HFF-Myc (cell line): ENCODE measurements at regions not wholly inside any gene's neighbourhood (a gene's known extent, or its start where the extent isn't known, plus 50 kb on each side); places are given as distances from the start of the nearest gene placed in this dataset.
A peak's percentile ranks its signal among the peaks of the same experiment; 100 is the strongest.
"Not testable (repeated sequence)": the region's sequence is repeated elsewhere in the genome, so short reads cannot be mapped to it uniquely, and the experiment has no call there.

Experiments used
- DNase-seq: peaks from one replicate; pipeline ENCODE4 v3.0.0-alpha.2; 2011; ENCODE audit warnings: low read depth; ENCODE audit errors: extremely low read depth
- H3K4me3 ChIP-seq: replicated peaks from 2 replicates; pipeline ENCODE4 v1.5.1; 2011; ENCODE audit warnings: low read depth, mild to moderate bottlenecking, control low read depth, low read length
- TF ChIP-seq, protein P1 (sequence below): IDR thresholded peaks from 2 replicates; pipeline ENCODE4 v1.5.1; 2012; ENCODE audit warnings: mild to moderate bottlenecking, low read depth, low read length, control low read depth; ENCODE audit errors: missing control alignments

DNA sequence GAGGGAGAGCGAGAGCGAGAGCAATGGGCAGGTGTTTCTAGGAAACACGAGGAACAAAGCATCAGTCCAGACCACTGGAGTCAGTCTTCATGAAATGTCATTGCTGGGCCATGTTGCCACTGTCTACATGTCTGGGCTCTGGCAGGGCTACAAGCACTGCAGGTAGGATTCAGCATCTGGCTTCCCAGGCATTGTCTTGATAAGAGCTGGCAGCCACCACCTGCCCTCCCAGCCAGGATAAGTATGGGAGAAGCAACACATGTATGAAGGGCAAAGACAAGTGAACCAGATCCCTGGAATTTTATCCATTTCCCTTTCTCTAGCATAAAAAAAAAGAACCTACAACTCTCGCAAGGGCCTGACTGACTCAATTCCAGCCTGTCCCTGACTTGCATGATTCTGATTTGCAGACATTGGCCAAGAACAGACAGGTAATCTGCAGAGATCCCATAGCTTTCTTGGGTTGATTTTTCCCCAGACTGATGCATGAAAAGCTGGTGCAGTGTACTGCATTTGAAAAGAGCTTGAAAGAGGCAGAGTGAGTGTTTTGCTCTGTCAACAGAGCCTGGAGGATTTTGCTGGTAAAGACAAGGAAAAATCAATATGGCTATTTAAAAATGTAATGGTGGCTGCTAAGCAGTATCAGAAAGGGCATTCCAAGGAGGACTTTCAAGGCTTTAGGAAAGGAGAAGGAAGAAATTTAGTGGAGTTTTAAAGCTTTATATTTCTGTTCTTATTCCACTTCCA, 157.2 kb upstream of the MYRIP start:
- no peak overlapping the region for H3K4me3 ChIP-seq
- DNase-seq = no peak
- TF ChIP-seq, protein P1, sequence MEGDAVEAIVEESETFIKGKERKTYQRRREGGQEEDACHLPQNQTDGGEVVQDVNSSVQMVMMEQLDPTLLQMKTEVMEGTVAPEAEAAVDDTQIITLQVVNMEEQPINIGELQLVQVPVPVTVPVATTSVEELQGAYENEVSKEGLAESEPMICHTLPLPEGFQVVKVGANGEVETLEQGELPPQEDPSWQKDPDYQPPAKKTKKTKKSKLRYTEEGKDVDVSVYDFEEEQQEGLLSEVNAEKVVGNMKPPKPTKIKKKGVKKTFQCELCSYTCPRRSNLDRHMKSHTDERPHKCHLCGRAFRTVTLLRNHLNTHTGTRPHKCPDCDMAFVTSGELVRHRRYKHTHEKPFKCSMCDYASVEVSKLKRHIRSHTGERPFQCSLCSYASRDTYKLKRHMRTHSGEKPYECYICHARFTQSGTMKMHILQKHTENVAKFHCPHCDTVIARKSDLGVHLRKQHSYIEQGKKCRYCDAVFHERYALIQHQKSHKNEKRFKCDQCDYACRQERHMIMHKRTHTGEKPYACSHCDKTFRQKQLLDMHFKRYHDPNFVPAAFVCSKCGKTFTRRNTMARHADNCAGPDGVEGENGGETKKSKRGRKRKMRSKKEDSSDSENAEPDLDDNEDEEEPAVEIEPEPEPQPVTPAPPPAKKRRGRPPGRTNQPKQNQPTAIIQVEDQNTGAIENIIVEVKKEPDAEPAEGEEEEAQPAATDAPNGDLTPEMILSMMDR = no peak

DNA sequence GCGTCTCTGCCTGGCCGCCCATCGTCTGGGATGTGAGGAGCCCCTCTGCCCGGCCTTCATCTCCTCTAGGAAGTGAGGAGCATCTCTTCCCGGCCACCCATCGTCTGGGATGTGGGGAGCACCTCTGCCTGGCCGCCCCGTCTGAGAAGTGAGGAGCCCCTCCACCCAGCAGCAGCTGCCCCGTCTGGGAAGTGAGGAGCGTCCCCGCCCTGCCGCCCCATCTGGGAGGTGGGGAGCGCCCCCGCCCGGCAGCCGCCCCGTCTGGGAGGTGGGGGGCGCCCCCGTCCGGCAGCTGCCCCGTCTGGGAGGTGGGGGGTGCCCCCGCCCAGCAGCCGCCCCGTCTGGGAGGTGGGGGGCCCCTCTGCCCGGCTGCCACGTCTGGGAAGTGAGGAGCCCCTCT, 153.7 kb upstream of the MYRIP start:
- H3K4me3 ChIP-seq, DNase-seq: not testable (repeated sequence)

DNA sequence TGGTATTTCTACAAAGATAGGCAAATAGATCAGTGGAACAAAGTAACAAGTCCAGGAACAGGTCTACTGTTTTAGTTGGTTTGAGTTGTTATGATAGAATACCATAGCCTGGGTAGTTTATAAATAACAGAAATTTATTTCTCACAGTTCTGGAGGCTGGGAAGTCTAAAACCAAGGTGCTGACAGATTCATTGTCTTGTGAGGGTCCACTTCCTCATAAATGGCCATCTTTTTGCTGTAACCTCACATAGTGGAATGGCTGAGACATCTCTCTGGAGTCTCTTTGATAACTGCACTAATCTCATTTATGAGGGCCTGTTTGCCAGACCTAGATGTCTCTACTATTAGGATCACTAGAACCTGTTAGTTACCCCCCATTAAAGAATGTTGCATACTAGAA, 152.3 kb upstream of the MYRIP start:
- no peak overlapping the region for H3K4me3 ChIP-seq
- TF ChIP-seq, protein P1 = no peak
- DNase-seq = no peak

DNA sequence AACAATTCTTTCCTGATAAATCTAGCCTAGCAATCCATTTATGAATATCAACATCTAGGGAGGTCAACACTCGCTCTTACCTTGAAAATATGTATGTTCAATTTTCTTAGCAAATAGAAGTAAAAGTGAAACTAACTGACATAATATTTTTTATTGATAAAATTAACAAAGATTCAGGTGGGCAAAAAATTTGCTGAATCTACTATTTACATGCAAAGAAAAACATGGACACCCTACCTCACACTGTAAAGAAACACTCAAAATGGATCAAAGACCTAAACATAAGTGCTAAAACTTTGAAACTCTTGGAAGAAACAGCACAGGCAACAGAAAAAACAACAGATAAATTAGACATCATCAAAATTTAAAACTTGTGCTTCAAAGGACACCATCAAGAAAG, 151.6 kb upstream of the MYRIP start:
- TF ChIP-seq, protein P1 = no peak
- DNase-seq = no peak
- no peak overlapping the region for H3K4me3 ChIP-seq

DNA sequence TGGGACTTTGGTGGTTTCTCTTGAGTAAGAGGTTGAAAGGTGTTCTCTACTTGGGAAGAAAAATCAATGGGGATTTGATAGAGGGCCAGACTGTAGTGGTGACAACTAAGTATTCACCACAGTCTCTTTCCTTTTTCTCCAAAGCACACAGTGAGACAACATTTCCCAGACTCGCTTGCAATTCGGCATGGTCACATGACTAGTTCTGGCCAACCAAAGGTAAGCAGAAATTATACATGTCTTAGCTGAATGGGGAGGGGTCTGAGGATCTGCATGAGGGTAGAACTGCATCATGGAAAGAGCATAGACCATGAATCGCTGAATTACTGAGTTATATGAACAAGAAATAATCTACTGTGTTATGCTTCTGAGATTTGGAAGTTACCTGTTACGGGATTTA, 144.5 kb upstream of the MYRIP start:
- TF ChIP-seq, protein P1 = no peak
- no peak overlapping the region for H3K4me3 ChIP-seq
- DNase-seq = no peak

DNA sequence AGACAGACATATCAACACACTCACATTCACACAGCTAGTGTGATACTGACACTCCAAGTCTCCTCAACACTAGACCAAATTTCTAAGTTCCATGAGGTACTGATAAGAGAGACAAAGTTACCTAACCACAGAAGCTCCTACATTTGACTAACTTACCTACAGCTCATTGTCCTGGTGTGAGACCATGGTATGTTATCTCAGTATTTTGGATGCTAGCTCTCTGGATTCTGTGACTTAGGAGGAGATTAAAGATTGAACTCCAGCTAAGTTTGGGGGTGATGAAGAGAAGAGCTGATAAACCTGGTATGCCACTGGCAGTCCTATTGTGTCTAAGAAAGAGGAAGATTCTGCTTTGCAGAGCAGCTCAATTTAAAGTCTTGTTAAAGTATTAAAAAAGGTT, 144.0 kb upstream of the MYRIP start:
- no peak for DNase-seq
- TF ChIP-seq, protein P1 = no peak
- H3K4me3 ChIP-seq = no peak overlapping the region

DNA sequence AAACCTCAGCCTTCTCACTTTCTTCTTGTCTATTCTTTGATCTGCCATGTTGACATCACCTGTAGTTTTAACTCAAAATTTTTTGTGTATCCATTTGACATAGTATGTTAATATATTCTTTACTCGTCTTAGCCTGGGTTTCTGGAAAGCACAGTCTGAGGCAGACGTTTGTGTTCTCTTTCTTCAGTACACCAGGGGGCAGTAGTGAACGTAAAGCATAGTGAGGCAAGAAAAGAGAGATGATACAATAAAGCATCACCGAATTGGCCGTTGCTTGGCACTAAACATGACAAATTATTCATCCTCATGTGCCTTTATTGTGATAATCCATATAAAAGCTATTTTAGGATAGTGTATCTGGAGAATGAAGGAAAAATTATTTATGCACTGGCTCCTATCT, 141.0 kb upstream of the MYRIP start:
- H3K4me3 ChIP-seq = no peak overlapping the region
- peak; percentile 20 for DNase-seq
- TF ChIP-seq, protein P1 = peak; percentile 70
